H1 (cell line): ENCODE measurements at regions not wholly inside any gene's neighbourhood (a gene's known extent, or its start where the extent isn't known, plus 50 kb on each side); places are given as distances from the start of the nearest gene placed in this dataset.

ENCODE experiments used
- SAP30 ChIP-seq: fragments of 300-600 bp; sonication (generic); IDR thresholded peaks from 2 replicates; pipeline ENCODE4 v1.7.1; 2012; ENCODE audit warnings: low read length, moderate library complexity, mild to moderate bottlenecking, inconsistent platforms; ENCODE audit not compliant: insufficient read depth, insufficient replicate concordance
- SIN3A ChIP-seq, 2 experiments: IDR thresholded peaks in 1 of 2; conservative IDR thresholded peaks in 1 of 2; 2 replicates each; pipeline ENCODE4 v1.6.1; 2011 to 2012; ENCODE audit warnings: low read length in 2 of 2, improper control_type of control experiment in 1 of 2, low read depth in 1 of 2, mild to moderate bottlenecking in 1 of 2
- SP2 ChIP-seq: IDR thresholded peaks from 2 replicates; pipeline ENCODE4 v1.6.1; 2012; ENCODE audit warnings: mild to moderate bottlenecking, low read length, inconsistent platforms
- TBP ChIP-seq: IDR thresholded peaks from 2 replicates; pipeline ENCODE4 v1.6.1; 2011; ENCODE audit warnings: low read depth, low read length, improper control_type of control experiment

DNA sequence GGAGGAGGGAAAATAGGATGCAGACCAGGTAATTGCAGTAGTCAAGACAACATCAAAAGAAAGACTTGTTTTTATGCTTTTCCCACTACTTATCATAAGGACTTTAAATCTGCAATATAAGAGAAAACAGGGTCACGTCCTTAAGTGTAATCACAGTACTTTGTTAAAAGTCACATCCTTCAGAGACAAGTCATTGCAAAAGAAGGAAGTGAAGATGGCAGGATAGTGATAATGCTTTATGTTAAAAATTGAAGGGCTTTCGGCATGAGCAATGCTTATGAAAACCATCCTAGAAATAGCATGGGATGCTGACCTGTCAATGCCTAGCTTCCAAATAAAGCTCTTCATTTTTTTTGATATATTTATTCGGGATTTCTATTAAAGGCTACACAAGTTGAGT lies 110.2 kb upstream of the TENM3 start (continued):
- no peak for TF ChIP-seq SIN3A (conservative IDR thresholded peaks at IDR 0.05 in 1 of 2, IDR thresholded peaks at IDR 0.05 in 1 of 2; ENCODE audit: low read depth in 1 of 2, low read length in 2 of 2)
- TF ChIP-seq SAP30 = no peak
- no peak for TF ChIP-seq SP2
- TF ChIP-seq TBP = no peak
